Activated naive CD4-positive, alpha-beta T cell (primary cell): ENCODE measurements at regions not wholly inside any gene's neighbourhood (a gene's known extent, or its start where the extent isn't known, plus 50 kb on each side); places are given as distances from the start of the nearest gene placed in this dataset.
"Not testable (repeated sequence)": the region's sequence is repeated elsewhere in the genome, so short reads cannot be mapped to it uniquely, and the experiment has no call there.

Experiments
- DNase-seq, 4 experiments: peaks; one replicate each; lab custom pipeline; 2025; lab: John Stamatoyannopoulos, UW

DNA sequence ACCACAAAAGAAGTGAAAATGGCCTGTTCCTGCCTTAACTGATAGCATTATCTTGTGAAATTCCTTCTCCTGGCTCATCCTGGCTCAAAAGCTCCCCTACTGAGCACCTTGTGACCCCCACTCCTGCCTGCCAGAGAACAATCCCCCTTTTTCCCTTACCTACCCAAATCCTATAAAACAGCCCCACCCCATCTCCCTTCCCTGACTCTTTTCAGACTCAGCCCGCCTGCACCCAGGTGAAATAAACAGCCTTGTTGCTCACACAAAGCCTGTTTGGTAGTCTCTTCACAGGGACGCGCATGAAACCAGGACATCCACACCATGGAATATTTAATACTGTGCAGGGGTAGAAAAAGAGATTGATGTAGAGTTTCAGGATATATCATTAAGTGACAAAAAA, 1677.0 kb downstream of the C4orf33 start:
- DNase-seq: not testable (repeated sequence)

DNA sequence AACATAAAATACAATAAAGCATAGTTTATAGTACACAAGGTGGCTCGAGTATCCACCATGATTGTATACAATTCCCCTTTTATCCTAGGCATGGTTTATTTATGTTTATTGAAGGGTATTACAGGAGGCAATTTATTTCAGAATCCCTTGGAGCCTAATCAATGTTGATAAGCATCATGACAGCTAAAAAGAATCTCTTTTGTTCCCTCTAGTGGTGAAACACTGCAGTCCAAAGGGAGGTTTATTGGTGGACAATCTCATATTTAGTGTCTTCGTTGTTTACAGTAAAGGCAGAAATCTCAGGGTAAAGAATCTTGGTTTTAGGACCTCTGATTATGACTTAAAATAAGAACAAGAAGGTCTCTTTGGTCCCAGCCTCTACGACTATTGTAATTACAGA, 1712.5 kb downstream of the C4orf33 start:
- DNase-seq: no peak

- DNase-seq: no peak
Measured at GRCh38 chr4:130812117-130812765, 1716.3 kb downstream of the C4orf33 start.

DNA sequence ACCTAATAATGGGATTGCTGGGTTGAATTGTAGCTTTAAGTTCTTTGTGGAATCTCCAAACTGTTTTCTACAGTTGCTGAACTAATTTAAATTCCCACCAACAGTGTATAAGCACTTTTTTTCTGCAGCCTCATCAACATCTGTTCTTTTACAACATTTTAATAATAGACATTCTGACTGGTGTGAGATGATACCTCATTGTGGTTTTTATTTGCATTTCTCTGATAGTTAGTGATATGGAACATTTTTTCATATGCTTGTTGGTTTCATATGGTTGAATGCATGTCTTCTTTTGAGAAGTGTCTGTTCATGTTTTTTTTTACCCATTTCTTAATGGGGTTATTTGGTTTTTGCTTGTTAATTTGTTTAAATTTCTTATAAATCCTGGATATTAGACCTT, 1718.9 kb downstream of the C4orf33 start:
- DNase-seq: no peak

DNA sequence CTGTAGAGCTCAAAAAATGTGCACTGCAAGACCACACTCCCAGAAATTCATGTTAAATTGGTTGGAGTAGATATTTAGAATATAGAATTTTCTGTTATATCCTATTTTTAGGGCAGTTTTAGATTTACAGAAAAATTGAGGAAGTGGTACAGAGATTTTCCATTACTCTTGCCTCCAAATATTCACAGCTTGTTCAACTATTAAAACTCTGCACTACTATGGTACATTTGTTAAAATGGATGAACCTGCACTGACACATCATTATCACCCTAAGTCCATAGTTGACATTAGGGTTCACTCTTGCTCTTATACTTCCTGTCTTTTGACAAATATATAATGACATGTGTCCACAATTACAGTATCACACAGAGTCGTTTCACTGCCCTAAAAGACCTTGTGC, 1724.5 kb downstream of the C4orf33 start:
- no peak for DNase-seq

DNA sequence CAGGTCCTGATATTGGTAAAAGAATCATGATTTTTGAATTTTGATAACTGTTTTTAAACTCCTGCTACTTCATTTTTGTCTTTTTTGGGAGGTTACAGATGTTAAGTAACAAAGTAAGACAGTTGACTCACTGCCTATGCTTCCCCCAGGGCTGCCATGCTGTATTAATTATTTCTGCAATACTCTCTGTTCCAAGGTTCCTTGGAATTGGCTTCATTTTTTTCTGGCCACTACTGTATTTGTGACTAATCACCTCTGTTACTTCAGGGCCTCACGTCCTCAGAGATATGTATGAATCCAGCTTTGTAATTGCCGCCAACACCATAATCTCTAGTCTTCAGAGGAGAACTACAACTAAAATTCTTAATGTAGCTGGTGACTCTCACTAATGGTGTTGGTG, 1729.3 kb downstream of the C4orf33 start:
- DNase-seq: no peak

GRCh38 chr4:130850019-130850524, 1754.1 kb downstream of the C4orf33 start:
- no peak for DNase-seq

GRCh38 chr4:130851107-130851506, 1755.2 kb downstream of the C4orf33 start:
- no peak for DNase-seq

- no peak for DNase-seq
Measured at GRCh38 chr4:130851932-130852331, 1756.0 kb downstream of the C4orf33 start.

DNA sequence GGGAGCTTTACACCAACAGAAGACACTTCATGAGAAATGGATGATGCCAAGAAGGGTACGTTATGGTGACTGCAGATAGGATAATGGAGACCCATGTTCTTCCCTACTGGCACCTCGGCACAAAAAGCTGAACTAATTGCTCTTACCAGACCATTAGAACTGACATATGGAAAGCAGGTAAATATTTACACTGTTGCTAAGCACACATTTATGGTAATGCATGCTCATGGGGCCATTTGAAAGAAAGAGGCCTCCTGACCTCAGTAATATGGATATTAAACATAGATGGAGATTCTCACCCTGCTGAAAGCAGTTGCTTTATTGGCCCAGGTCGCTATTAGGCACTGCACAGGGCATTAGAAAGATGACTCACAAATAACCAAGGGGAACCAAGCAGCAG, 1759.6 kb downstream of the C4orf33 start:
- DNase-seq: no peak

DNA sequence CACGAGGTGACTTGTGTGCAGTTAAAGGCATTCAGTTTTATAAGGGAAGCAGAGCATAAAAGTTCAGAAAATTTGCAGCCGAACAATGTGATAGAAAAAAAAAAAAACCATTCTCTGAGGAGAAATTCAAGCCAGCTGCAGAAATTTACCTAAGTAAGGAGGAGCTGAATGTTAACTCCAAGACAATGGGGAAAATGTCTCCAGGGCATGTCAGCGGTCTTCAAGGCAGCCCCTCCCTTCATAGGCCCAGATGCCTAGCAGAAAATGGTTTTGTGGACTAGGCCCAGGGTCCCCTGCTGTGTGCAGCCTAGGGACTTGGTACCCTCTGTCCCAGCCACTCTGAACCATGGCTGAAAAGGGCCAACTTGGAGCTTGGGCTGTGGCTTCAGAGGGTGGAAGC, 1764.0 kb downstream of the C4orf33 start:
- no peak for DNase-seq

DNA sequence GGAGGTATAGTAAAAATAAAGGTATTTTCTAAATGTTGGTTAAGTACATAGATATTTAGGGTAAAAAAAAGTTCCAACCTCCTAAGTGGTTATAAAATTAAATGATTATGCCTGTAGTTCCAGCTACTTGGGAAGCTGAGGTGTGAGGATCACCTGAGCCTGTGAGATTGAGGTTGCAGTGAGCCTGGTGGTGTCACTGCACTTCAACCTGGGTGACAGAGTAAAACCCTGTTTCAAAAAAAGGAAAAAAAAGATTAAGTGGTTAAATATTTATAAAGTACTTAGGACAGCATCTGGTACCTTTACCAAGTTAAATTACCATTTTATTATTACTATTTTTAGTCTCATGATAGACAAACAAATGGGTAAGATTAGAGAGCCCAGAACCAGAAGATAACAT, 1801.0 kb downstream of the C4orf33 start:
- no peak for DNase-seq

- no peak for DNase-seq
Measured at GRCh38 chr4:130901321-130901720, 1805.4 kb downstream of the C4orf33 start.

- DNase-seq: no peak
Measured at GRCh38 chr4:130922955-130923354, 1827.0 kb downstream of the C4orf33 start.

DNA sequence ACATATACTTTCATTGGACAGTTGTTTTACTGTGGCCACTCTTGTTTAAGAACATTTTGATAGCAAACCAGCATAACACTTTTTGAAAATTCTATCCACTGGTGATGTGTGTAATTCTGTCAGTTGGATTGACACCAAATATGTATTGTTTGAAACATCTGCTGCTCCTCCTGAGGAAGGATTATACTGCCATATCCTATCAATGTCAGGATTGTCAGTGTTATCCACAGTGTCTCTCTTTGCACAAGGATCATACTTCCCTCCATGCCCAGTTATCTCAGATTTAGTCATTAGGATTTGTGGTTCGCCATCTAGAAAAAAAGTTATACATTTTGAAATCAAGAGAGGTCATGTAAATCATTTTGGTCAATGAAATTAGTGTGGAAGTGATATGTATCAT, 1859.6 kb downstream of the C4orf33 start:
- no peak for DNase-seq

- DNase-seq: no peak
Measured at GRCh38 chr4:130985371-130985770, 1889.4 kb downstream of the C4orf33 start.

DNA sequence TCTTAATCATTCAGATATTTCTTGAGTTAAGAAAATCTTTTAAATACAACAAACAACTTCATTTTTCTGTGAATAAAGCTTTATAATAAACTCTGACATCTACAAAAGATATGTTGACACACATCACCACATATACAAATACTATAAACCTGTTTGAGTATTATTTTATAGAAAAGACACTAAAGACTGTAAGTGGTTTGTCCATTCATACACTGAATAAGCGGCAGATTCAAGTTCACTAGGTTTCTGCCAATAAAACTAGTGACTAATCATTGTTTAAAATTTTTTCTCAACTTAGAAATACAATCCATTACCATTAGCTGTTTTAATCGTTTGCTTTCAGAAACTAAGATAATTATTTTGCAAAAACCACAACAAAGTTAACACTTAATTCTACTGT, 1900.0 kb downstream of the C4orf33 start:
- no peak for DNase-seq

DNA sequence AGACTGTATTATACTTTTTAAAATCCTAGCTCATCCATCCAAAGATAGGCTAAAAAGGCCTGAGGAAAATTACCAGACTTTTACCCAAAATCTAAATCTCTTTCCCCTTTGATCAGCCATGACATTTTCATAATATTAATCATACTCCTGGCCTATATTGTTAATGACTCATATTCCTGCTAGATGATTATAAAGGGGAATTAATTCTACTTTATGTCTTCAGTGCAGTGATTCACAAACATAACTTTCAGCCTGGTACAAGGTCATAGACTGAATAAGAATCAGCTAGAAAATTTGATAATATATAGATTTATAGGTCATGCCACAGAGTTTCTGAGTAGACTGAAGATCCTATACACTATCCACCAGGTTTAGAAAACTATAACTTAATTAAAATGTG, 1905.4 kb downstream of the C4orf33 start:
- no peak for DNase-seq

GRCh38 chr4:131002132-131002531, 1906.2 kb downstream of the C4orf33 start:
- DNase-seq: no peak

GRCh38 chr4:131006388-131006787, 1910.4 kb downstream of the C4orf33 start:
- no peak for DNase-seq

DNA sequence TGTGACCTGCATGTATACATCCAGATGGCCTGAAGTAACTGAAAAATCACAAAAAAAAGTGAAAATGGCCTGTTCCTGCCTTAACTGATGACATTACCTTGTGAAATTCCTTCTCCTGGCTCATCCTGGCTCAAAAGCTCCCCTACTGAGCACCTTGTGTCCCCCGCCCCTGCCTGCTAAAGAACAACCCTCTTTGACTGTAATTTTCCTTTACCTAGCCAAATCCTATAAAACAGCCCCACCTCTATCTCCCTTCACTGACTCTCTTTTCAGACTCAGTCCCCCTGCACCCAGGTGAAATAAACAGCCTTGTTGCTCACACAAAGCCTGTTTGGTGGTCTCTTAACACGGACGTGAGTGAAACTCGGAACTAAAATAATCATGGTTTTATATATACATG, 1916.0 kb downstream of the C4orf33 start:
- not testable (repeated sequence) for DNase-seq

- DNase-seq: no peak
Measured at GRCh38 chr4:131013226-131013625, 1917.3 kb downstream of the C4orf33 start.

GRCh38 chr4:131026771-131027170, 1930.8 kb downstream of the C4orf33 start:
- DNase-seq: no peak

GRCh38 chr4:131044368-131044767, 1948.4 kb downstream of the C4orf33 start:
- no peak for DNase-seq
